SK-N-MC (cell line): ENCODE measurements at regions not wholly inside any gene's neighbourhood (a gene's known extent, or its start where the extent isn't known, plus 50 kb on each side); places are given as distances from the start of the nearest gene placed in this dataset.
A peak's percentile ranks its signal among the peaks of the same experiment; 100 is the strongest.

ENCODE experiments used
- DNase-seq: peaks from one replicate; pipeline ENCODE4 v3.0.0-alpha.2; 2011; ENCODE audit warnings: low read depth, low spot score
- H3K27ac ChIP-seq: fragments of 200-600 bp; sonication (generic); 2 replicates; pipeline ENCODE4 v1.5.1; 2016; ENCODE audit warnings: mixed run types
- H3K36me3 ChIP-seq: fragments of 200-600 bp; sonication (generic); 2 replicates; pipeline ENCODE4 v1.6.1; 2017; ENCODE audit warnings: antibody characterized with exemption, low read length, mixed read lengths; ENCODE audit not compliant: insufficient read depth
- H3K4me3 ChIP-seq: fragments of 200-600 bp; sonication (generic); 2 replicates; pipeline ENCODE4 v1.5.1; 2016
- H3K9ac ChIP-seq: fragments of 200-600 bp; sonication (generic); 2 replicates; pipeline ENCODE4 v1.8.0; 2017; ENCODE audit warnings: mixed run types, mixed read lengths; ENCODE audit not compliant: insufficient read length
- H3K9me3 ChIP-seq: fragments of 200-600 bp; sonication (generic); 2 replicates; pipeline ENCODE4 v1.6.1; 2017; ENCODE audit warnings: low read depth, mild to moderate bottlenecking, antibody characterized with exemption, low read length, moderate library complexity, mixed read lengths
- EZH2 ChIP-seq: fragments of 200-600 bp; sonication (generic); IDR thresholded peaks from one replicate; pipeline ENCODE4 v1.6.1; 2017; ENCODE audit warnings: antibody characterized with exemption
- FOXP2 ChIP-seq: optimal IDR thresholded peaks from 2 replicates; pipeline ENCODE3; 2011; ENCODE audit warnings: mild to moderate bottlenecking, moderate library complexity; ENCODE audit not compliant: insufficient read depth; ENCODE audit errors: extremely low read length, control extremely low read depth
- POLR2AphosphoS5 ChIP-seq: IDR thresholded peaks from 2 replicates; pipeline ENCODE4 v1.6.1; 2012; ENCODE audit warnings: mild to moderate bottlenecking, low read depth, low read length, borderline replicate concordance

- Histone ChIP-seq H3K9me3 (no peaks in the 10 kb centered on the region), H3K36me3 (no peaks in the 10 kb centered on the region), H3K27ac (no peak overlapping the region), H3K9ac (no peak overlapping the region), H3K4me3 (no peak overlapping the region)
- TF ChIP-seq EZH2, result no peak
- TF ChIP-seq POLR2AphosphoS5, result no peak
- TF ChIP-seq FOXP2, result no peak
- DNase-seq, result no peak
Measured at GRCh38 chr6:19749722-19750121, 87.4 kb upstream of the ID4 start.

GRCh38 chr6:19752746-19753145, 84.4 kb upstream of the ID4 start:
- no peak overlapping the region for H3K9ac ChIP-seq
- H3K27ac ChIP-seq, result no peak overlapping the region
- no peak for DNase-seq
- H3K9me3 ChIP-seq, result no peaks in the 10 kb centered on the region
- TF ChIP-seq FOXP2 (no peak), EZH2 (no peak), POLR2AphosphoS5 (no peak)
- no peaks in the 10 kb centered on the region for H3K36me3 ChIP-seq
- H3K4me3 ChIP-seq, result no peak overlapping the region

GRCh38 chr6:19753826-19754225, 83.3 kb upstream of the ID4 start:
- Histone ChIP-seq H3K36me3 (no peaks in the 10 kb centered on the region), H3K9ac (no peak overlapping the region), H3K9me3 (no peaks in the 10 kb centered on the region), H3K27ac (no peak overlapping the region), H3K4me3 (no peak overlapping the region)
- DNase-seq, result no peak
- TF ChIP-seq POLR2AphosphoS5 (no peak), EZH2 (no peak), FOXP2 (no peak)

GRCh38 chr6:19754686-19755085, 82.5 kb upstream of the ID4 start:
- H3K27ac ChIP-seq, result no peak overlapping the region
- H3K36me3 ChIP-seq, result no peaks in the 10 kb centered on the region
- DNase-seq, result no peak
- no peak overlapping the region for H3K9ac ChIP-seq
- H3K9me3 ChIP-seq, result no peaks in the 10 kb centered on the region
- no peak overlapping the region for H3K4me3 ChIP-seq
- TF ChIP-seq POLR2AphosphoS5 (no peak), FOXP2 (no peak), EZH2 (no peak)

- H3K9ac ChIP-seq, result no peak overlapping the region
- TF ChIP-seq EZH2 (no peak), FOXP2 (no peak), POLR2AphosphoS5 (no peak; the same call in 1 of the 2 replicates)
- H3K27ac ChIP-seq, result no peak overlapping the region
- no peaks in the 10 kb centered on the region for H3K36me3 ChIP-seq
- no peak overlapping the region for H3K4me3 ChIP-seq
- H3K9me3 ChIP-seq, result no peaks in the 10 kb centered on the region
- DNase-seq, result peak; percentile 61
Measured at GRCh38 chr6:19755181-19755580, 82.0 kb upstream of the ID4 start.

GRCh38 chr6:19757036-19757435, 80.1 kb upstream of the ID4 start:
- H3K27ac ChIP-seq, result peak overlapping the region; percentile 39; the same call in 1 of the 2 replicates
- TF ChIP-seq FOXP2 (no peak), POLR2AphosphoS5 (no peak), EZH2 (no peak)
- no peaks in the 10 kb centered on the region for H3K9me3 ChIP-seq
- H3K36me3 ChIP-seq, result no peaks in the 10 kb centered on the region
- H3K4me3 ChIP-seq, result no peak overlapping the region
- DNase-seq, result no peak
- H3K9ac ChIP-seq, result no peak overlapping the region

- no peak for DNase-seq
- Histone ChIP-seq H3K27ac (no peak overlapping the region), H3K9ac (no peak overlapping the region), H3K4me3 (no peak overlapping the region), H3K36me3 (no peaks in the 10 kb centered on the region), H3K9me3 (no peaks in the 10 kb centered on the region)
- TF ChIP-seq FOXP2 (no peak), POLR2AphosphoS5 (no peak), EZH2 (no peak)
Measured at GRCh38 chr6:19759117-19759880, 77.9 kb upstream of the ID4 start.

- Histone ChIP-seq H3K27ac (no peak overlapping the region), H3K4me3 (no peak overlapping the region), H3K9me3 (no peaks in the 10 kb centered on the region), H3K9ac (no peak overlapping the region), H3K36me3 (no peaks in the 10 kb centered on the region)
- TF ChIP-seq POLR2AphosphoS5 (no peak), EZH2 (no peak), FOXP2 (no peak)
- DNase-seq, result no peak
Measured at GRCh38 chr6:19761121-19761520, 76.0 kb upstream of the ID4 start.
